Testis (tissue), 2 donors: ENCODE measurements at regions not wholly inside any gene's neighbourhood (a gene's known extent, or its start where the extent isn't known, plus 50 kb on each side); places are given as distances from the start of the nearest gene placed in this dataset.
A peak's percentile ranks its signal among the peaks of the same experiment; 100 is the strongest.
"Not testable (repeated sequence)": the region's sequence is repeated elsewhere in the genome, so short reads cannot be mapped to it uniquely, and the experiment has no call there.

Source experiments
- DNase-seq: peaks from one replicate; pipeline ENCODE4 v3.0.0-alpha.2; 2019
- H3K27ac ChIP-seq, 2 donors: fragments of 200-600 bp; sonication (generic); one replicate each; pipeline ENCODE4 v1.5.1; 2019
- H3K27me3 ChIP-seq: fragments of 200-600 bp; sonication (generic); one replicate; pipeline ENCODE4 v1.5.1; 2019
- H3K36me3 ChIP-seq: fragments of 200-600 bp; sonication (generic); one replicate; pipeline ENCODE4 v1.5.1; 2017; ENCODE audit warnings: low read depth; ENCODE audit errors: missing control alignments
- H3K4me1 ChIP-seq: fragments of 200-600 bp; sonication (generic); one replicate; pipeline ENCODE4 v1.5.1; 2019
- H3K4me3 ChIP-seq, 2 donors: fragments of 200-600 bp; sonication (generic); one replicate each; pipeline ENCODE4 v1.5.1; 2017 to 2019
- H3K9me3 ChIP-seq: fragments of 200-600 bp; sonication (generic); one replicate; pipeline ENCODE4 v1.5.1; 2017
- CTCF ChIP-seq, 3 experiments: fragments of 450-650 bp in 2 of 3; fragments of 200-600 bp in 1 of 3; sonication (generic) in 1 of 3; IDR thresholded peaks; one replicate each; pipeline ENCODE4 v1.5.1; 2016 to 2019; ENCODE audit warnings: antibody characterized with exemption in 3 of 3, mild to moderate bottlenecking in 2 of 3, moderate library complexity in 1 of 3
- WGBS, 2 donors: methylation state at CpG; one replicate each; pipeline ENCODE4 v1.1.5; 2018; 5-methylcytosine and 5-hydroxymethylcytosine counted together
- intact Hi-C: fragments of 100-400 bp; cut with DNase I; formaldehyde crosslinking; loops from one replicate; pipeline ENCODE4 v1.15.1; 2023; ENCODE audit warnings: low total_unique reads

GRCh38 chrX:98850639-98851038 is 1559.4 kb downstream of the PCDH19 start:
- H3K4me1 ChIP-seq, H3K36me3 ChIP-seq, H3K27me3 ChIP-seq, H3K27ac ChIP-seq, intact Hi-C loops, H3K9me3 ChIP-seq, H3K4me3 ChIP-seq: not testable (repeated sequence)
- DNase-seq, result peak; percentile 34
- 50 to 51% methylated on average over 5 to 6 of the region's 6 CpGs for WGBS, 2 donors
- peak in 1 of 3 experiments; percentile 19 for TF ChIP-seq CTCF (IDR thresholded peaks at IDR 0.05)
